SK-N-SH treated with all-trans-retinoic acid at 6 μM for 48 hours (cell line): ENCODE measurements at regions not wholly inside any gene's neighbourhood (a gene's known extent, or its start where the extent isn't known, plus 50 kb on each side); places are given as distances from the start of the nearest gene placed in this dataset.

ENCODE experiments used
- ATAC-seq: fragments of 200-7000 bp; cut with Tn5 transposase; 3 replicates; pipeline ENCODE4 v1.9.1; 2020; ENCODE audit warnings: mild to moderate bottlenecking, moderate library complexity
- ARNTL ChIP-seq: fragments of 450-650 bp; formaldehyde crosslinking; IDR thresholded peaks from 2 replicates; pipeline ENCODE4 v1.5.0; 2020; ENCODE audit warnings: low read depth, mild to moderate bottlenecking, moderate library complexity, borderline replicate concordance
- BACH2 ChIP-seq: fragments of 250-450 bp; sonication (Bioruptor Pico); IDR thresholded peaks from 2 replicates; pipeline ENCODE4 v1.9.0; 2021; ENCODE audit warnings: mild to moderate bottlenecking, borderline replicate concordance
- ESRRG ChIP-seq: fragments of 250-450 bp; sonication (Bioruptor Pico); IDR thresholded peaks from 2 replicates; pipeline ENCODE4 v1.6.1; 2021; ENCODE audit warnings: mild to moderate bottlenecking
- GLIS3 ChIP-seq: fragments of 250-450 bp; sonication (Bioruptor Pico); IDR thresholded peaks from 2 replicates; pipeline ENCODE4 v1.5.0; 2020; ENCODE audit warnings: mild to moderate bottlenecking, moderate library complexity
- ISL1 ChIP-seq: fragments of 250-450 bp; sonication (Bioruptor Pico); IDR thresholded peaks from 2 replicates; pipeline ENCODE4 v2.1.2; 2022; ENCODE audit warnings: mild to moderate bottlenecking, moderate library complexity
- PATZ1 ChIP-seq: fragments of 250-450 bp; sonication (Bioruptor Pico); IDR thresholded peaks from 2 replicates; pipeline ENCODE4 v1.8.0; 2020; ENCODE audit warnings: mild to moderate bottlenecking, moderate library complexity, borderline replicate concordance
- POU6F1 ChIP-seq: fragments of 250-450 bp; sonication (Bioruptor Pico); IDR thresholded peaks from 2 replicates; pipeline ENCODE4 v1.8.0; 2021; ENCODE audit warnings: low read depth, mild to moderate bottlenecking, moderate library complexity, borderline replicate concordance
- PPARA ChIP-seq: fragments of 250-450 bp; sonication (Bioruptor Pico); IDR thresholded peaks from 2 replicates; pipeline ENCODE4 v1.5.0; 2020; ENCODE audit warnings: mild to moderate bottlenecking, borderline replicate concordance
- RARB ChIP-seq: fragments of 250-450 bp; sonication (Bioruptor Pico); IDR thresholded peaks from 2 replicates; pipeline ENCODE4 v1.8.0; 2021; ENCODE audit warnings: mild to moderate bottlenecking, moderate library complexity
- SNAI2 ChIP-seq: fragments of 250-450 bp; sonication (Bioruptor Pico); IDR thresholded peaks from 2 replicates; pipeline ENCODE4 v1.5.0; 2020; ENCODE audit warnings: mild to moderate bottlenecking, moderate library complexity
- TCF4 ChIP-seq: fragments of 250-450 bp; sonication (Bioruptor Pico); IDR thresholded peaks from 2 replicates; pipeline ENCODE4 v1.8.0; 2021; ENCODE audit warnings: mild to moderate bottlenecking, moderate library complexity, borderline replicate concordance
- TOX ChIP-seq: fragments of 250-450 bp; sonication (Bioruptor Pico); IDR thresholded peaks from 2 replicates; pipeline ENCODE4 v1.8.0; 2021; ENCODE audit warnings: mild to moderate bottlenecking, moderate library complexity, borderline replicate concordance
- ZC3H10 ChIP-seq: fragments of 250-450 bp; sonication (Bioruptor Pico); IDR thresholded peaks from 2 replicates; pipeline ENCODE4 v1.5.1; 2021; ENCODE audit warnings: mild to moderate bottlenecking, moderate library complexity
- ZFP30 ChIP-seq: fragments of 450-650 bp; formaldehyde crosslinking; IDR thresholded peaks from 2 replicates; pipeline ENCODE4 v1.5.0; 2022; ENCODE audit warnings: mild to moderate bottlenecking, moderate library complexity
- ZNF565 ChIP-seq: fragments of 450-650 bp; formaldehyde crosslinking; conservative IDR thresholded peaks from 2 replicates; pipeline ENCODE4 v1.5.0; 2020; ENCODE audit warnings: low read depth, mild to moderate bottlenecking, moderate library complexity
- ZNF70 ChIP-seq: fragments of 450-650 bp; formaldehyde crosslinking; IDR thresholded peaks from 2 replicates; pipeline ENCODE4 v1.5.0; 2020; ENCODE audit warnings: mild to moderate bottlenecking, moderate library complexity
- ZNF8 ChIP-seq: fragments of 450-650 bp; formaldehyde crosslinking; IDR thresholded peaks from 2 replicates; pipeline ENCODE4 v1.5.0; 2020; ENCODE audit warnings: mild to moderate bottlenecking, moderate library complexity
- TF ChIP-seq, protein P1 (sequence below): fragments of 250-450 bp; sonication (Bioruptor Pico); IDR thresholded peaks from 2 replicates; pipeline ENCODE4 v1.5.0; 2020; ENCODE audit warnings: mild to moderate bottlenecking, moderate library complexity
- TF ChIP-seq, protein P2 (sequence below): fragments of 250-450 bp; sonication (Bioruptor Pico); IDR thresholded peaks from 2 replicates; pipeline ENCODE4 v1.5.1; 2021; ENCODE audit warnings: mild to moderate bottlenecking, moderate library complexity
- TF ChIP-seq, protein P3 (sequence below): fragments of 250-450 bp; sonication (Bioruptor Pico); IDR thresholded peaks from 2 replicates; pipeline ENCODE4 v1.5.1; 2020; ENCODE audit warnings: low read depth, mild to moderate bottlenecking, moderate library complexity

DNA sequence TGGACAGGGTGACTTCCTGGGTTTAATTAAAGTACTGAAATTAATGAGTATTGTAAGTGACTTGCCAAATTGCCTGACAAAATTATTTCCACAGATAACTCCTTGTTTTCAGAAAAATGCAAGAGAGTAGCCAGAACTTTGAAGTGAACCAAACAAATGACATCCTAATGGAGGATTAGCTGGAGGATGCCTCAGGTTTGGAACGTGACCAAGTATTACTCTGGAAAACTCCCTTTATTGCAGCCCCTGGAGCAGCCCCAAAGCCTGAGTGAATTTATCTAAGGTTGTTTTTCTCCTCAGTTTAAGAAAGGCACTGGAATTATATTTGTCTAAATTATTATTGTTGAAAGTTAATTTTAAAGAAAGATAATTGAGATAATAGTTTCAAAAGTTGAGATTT lies 343.6 kb upstream of the MTNR1B start:
- no peak for TF ChIP-seq SNAI2
- TF ChIP-seq PPARA (CRISPR knock-in tag) = no peak
- TF ChIP-seq, protein P1, sequence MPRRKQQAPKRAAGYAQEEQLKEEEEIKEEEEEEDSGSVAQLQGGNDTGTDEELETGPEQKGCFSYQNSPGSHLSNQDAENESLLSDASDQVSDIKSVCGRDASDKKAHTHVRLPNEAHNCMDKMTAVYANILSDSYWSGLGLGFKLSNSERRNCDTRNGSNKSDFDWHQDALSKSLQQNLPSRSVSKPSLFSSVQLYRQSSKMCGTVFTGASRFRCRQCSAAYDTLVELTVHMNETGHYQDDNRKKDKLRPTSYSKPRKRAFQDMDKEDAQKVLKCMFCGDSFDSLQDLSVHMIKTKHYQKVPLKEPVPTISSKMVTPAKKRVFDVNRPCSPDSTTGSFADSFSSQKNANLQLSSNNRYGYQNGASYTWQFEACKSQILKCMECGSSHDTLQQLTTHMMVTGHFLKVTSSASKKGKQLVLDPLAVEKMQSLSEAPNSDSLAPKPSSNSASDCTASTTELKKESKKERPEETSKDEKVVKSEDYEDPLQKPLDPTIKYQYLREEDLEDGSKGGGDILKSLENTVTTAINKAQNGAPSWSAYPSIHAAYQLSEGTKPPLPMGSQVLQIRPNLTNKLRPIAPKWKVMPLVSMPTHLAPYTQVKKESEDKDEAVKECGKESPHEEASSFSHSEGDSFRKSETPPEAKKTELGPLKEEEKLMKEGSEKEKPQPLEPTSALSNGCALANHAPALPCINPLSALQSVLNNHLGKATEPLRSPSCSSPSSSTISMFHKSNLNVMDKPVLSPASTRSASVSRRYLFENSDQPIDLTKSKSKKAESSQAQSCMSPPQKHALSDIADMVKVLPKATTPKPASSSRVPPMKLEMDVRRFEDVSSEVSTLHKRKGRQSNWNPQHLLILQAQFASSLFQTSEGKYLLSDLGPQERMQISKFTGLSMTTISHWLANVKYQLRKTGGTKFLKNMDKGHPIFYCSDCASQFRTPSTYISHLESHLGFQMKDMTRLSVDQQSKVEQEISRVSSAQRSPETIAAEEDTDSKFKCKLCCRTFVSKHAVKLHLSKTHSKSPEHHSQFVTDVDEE (CRISPR knock-in tag) = no peak
- no peak for TF ChIP-seq TCF4
- TF ChIP-seq POU6F1 (CRISPR knock-in tag) = no peak
- TF ChIP-seq TOX (CRISPR knock-in tag) = no peak
- TF ChIP-seq ZNF565 (CRISPR knock-in tag) = no peak
- TF ChIP-seq ZC3H10 (CRISPR knock-in tag) = no peak
- no peak for TF ChIP-seq ZNF8
- TF ChIP-seq ESRRG = no peak
- TF ChIP-seq PATZ1 (CRISPR knock-in tag) = no peak
- no peak for TF ChIP-seq ZFP30 (CRISPR knock-in tag)
- no peak for TF ChIP-seq BACH2 (CRISPR knock-in tag)
- TF ChIP-seq ARNTL (CRISPR knock-in tag) = no peak
- TF ChIP-seq, protein P2, sequence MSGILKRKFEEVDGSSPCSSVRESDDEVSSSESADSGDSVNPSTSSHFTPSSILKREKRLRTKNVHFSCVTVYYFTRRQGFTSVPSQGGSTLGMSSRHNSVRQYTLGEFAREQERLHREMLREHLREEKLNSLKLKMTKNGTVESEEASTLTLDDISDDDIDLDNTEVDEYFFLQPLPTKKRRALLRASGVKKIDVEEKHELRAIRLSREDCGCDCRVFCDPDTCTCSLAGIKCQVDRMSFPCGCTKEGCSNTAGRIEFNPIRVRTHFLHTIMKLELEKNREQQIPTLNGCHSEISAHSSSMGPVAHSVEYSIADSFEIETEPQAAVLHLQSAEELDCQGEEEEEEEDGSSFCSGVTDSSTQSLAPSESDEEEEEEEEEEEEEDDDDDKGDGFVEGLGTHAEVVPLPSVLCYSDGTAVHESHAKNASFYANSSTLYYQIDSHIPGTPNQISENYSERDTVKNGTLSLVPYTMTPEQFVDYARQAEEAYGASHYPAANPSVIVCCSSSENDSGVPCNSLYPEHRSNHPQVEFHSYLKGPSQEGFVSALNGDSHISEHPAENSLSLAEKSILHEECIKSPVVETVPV (CRISPR knock-in tag) = no peak
- TF ChIP-seq RARB (CRISPR knock-in tag) = no peak
- TF ChIP-seq ZNF70 (CRISPR knock-in tag) = no peak
- TF ChIP-seq, protein P3, sequence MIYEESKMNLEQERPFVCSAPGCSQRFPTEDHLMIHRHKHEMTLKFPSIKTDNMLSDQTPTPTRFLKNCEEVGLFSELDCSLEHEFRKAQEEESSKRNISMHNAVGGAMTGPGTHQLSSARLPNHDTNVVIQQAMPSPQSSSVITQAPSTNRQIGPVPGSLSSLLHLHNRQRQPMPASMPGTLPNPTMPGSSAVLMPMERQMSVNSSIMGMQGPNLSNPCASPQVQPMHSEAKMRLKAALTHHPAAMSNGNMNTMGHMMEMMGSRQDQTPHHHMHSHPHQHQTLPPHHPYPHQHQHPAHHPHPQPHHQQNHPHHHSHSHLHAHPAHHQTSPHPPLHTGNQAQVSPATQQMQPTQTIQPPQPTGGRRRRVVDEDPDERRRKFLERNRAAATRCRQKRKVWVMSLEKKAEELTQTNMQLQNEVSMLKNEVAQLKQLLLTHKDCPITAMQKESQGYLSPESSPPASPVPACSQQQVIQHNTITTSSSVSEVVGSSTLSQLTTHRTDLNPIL (CRISPR knock-in tag) = no peak
- TF ChIP-seq, all 23 proteins: peak for 0
- no peak for ATAC-seq

- ATAC-seq = no peak
- TF ChIP-seq PATZ1 (CRISPR knock-in tag) = no peak
- TF ChIP-seq ZC3H10 (CRISPR knock-in tag) = no peak
- TF ChIP-seq POU6F1 (CRISPR knock-in tag) = no peak
- no peak for TF ChIP-seq ZNF8
- no peak for TF ChIP-seq ZFP30 (CRISPR knock-in tag)
- TF ChIP-seq BACH2 (CRISPR knock-in tag) = no peak
- no peak for TF ChIP-seq ISL1 (CRISPR knock-in tag)
- no peak for TF ChIP-seq ARNTL (CRISPR knock-in tag)
- TF ChIP-seq, protein P1 (CRISPR knock-in tag) = no peak
- TF ChIP-seq TOX (CRISPR knock-in tag) = no peak
- no peak for TF ChIP-seq GLIS3 (CRISPR knock-in tag)
- TF ChIP-seq RARB (CRISPR knock-in tag) = no peak
- TF ChIP-seq ZNF565 (CRISPR knock-in tag) = no peak
- TF ChIP-seq TCF4 = no peak
- TF ChIP-seq, protein P2 (CRISPR knock-in tag) = no peak
- no peak for TF ChIP-seq SNAI2
Measured at GRCh38 chr11:92626624-92627023, 342.8 kb upstream of the MTNR1B start.
